Left renal cortex interstitium (tissue), 4 donors: ENCODE measurements at regions not wholly inside any gene's neighbourhood (a gene's known extent, or its start where the extent isn't known, plus 50 kb on each side); places are given as distances from the start of the nearest gene placed in this dataset.
"Not testable (repeated sequence)": the region's sequence is repeated elsewhere in the genome, so short reads cannot be mapped to it uniquely, and the experiment has no call there.

ENCODE experiments used
- DNase-seq, 4 donors: peaks; one replicate each; pipeline ENCODE4 v3.0.0-alpha.2; 2013; ENCODE audit warnings: low read depth in 4 of 4, low spot score in 2 of 4, missing footprints in 1 of 4

DNA sequence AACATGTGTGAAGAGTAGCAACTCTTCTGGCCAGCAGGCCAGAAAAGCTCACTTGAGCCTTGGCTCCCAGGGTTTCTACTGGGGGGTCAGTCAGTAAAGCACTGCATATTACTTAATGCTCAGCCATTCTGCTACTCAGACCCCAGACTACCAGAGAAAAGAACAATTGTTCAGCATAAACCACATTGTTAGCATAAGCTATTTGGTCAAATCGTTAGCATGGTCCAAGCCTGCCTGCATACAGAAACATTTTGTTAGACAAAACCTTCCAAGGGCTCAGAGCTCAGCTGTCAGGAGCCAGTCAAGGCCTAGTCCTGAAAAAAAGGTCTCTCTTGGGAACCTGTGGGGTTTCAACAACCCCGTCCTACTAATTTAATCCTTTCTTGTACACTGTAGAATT, 449.3 kb downstream of the PRR16 start:
- no peak for DNase-seq

DNA sequence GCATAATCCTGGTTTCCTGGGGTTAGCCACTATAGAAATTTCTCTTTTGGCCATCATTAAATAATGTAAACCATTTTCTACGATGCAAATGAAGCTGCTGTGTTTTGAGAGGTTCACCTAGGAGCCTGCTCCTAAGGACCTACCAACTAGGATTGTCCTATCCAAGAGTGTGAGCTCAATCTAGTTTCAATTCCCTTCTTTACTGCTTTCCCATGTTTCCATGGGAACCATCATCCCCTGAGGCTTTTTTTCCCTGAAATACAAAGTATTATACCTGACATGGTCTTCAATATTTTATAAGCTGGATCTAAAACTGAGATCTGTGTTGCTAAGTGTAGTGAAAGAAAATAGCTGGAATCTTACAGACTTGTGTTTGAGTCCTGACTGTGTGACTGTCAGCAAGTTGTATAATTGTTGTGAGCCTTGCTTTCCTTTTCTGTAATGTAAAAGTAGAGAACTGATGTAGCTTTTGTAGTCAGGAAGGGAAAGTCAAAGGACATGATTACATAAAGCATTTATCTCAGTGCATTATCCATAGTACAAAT, 453.2 kb downstream of the PRR16 start:
- no peak for DNase-seq

DNA sequence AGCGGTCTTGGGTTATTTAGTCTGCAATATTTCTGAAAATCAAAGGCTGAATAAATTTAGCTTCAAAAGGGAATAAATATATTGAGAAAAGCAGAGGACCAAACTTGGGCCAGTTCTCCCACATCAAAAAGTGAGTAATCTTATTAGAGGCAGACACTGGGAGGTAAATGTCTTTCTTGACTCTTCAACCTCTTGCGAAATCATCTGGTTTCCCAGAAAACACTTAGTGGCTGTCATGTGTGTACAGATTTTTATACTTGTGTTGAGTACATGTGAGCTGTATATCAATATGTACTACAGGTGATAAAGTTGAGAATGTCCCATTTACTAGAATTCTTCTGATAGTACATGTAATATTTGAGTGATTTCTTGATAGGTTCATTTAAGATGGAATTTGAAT, 454.9 kb downstream of the PRR16 start:
- DNase-seq = no peak

DNA sequence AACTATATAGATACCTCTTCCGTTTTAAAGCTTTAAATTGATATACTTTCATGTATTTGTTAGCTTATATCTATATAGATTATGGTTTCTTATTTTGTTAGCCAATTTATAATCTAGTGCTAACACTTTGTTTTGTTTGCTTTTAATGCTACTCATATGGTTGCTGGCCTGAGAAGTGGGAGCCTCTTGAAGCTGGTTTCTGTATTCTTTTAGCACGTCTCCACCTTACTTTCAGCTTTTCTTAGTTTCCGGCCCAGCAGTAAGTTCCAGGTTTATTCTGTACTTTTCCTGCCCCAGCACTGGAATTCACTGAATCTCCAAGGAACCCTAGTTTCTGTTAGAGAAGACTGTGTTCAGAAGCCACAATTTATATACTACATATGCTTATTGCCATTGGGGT, 458.9 kb downstream of the PRR16 start:
- no peak for DNase-seq

DNA sequence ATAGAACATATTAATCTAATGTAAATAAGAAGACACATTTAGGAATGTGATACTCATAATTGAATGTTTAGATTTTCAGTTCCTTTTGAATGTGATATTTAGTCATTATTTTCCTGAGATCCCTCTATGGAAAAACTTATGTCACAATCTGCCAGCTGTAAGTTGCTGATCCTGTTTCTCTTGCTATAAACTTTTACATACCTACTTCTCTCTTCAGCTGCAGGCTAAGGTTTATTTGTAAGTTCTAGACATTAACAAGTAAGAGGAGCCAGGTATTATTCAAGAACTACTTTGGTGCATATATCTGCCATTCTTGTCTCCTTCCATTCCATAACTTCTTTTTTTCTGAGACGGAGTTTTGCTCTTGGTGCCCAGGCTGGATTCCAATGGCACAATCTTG, 462.4 kb downstream of the PRR16 start:
- DNase-seq = no peak

DNA sequence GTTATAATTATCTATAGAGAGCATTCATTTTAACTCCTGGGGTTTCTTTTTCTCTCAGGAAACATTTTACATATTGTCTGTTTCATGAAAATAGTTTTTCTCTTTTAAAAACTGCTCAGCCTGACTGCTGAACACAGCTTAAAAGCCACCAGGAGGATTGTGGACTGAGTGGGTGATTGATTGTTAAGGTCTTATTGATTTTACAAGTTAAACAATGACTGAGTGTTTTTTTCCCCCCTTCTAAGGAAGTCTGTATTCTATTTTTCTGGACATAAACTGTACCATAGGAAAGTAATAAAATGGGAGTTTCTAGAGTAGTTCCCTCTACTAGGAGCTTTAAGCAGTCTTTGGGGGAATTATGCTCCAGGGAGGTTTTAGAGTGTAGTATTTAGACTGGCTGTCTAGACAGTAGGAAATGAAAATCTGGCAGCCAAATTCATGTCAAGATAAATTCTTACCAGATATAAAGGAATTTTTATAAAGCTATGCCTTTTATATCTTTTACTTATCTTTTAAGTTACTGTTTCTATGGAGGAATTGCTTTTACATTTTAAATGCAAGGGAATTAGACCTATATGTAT, 463.9 kb downstream of the PRR16 start:
- no peak for DNase-seq

DNA sequence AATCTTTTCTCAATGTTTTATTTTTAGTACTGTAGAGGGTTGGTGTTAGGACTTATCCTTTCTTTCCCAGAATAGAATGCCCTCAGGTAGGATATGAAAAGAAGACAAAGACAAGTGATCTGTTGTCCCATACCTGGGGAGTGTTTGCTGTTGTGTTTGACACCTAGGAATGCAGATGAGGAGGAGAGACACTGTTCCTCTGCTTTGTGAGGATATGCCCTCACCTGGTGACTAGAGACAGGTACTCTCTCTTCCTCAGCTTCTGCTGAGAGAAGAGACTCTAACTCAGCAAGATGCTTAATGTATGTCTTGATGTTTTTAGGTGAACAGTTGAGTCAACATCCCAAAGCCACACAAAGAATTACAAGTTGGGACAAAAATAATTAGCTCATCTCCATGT, 468.4 kb downstream of the PRR16 start:
- no peak for DNase-seq

DNA sequence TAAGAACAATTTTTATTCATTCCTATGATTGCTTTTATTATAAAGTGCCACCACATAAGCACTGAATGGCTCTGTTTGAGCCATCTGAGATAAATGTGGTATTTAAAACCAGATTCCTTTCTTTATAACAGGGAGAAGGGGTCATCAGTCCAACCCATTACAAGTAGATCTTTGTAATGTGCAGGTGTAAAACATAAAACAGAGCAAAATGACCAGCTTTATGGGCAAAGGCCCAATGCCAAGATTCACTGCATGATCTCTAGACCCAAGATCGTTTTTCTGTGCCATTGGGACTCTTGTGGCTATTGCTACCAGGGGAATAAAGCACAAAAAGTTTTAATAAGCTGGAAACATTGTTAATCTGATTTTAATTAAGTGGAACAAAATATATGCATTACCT, 469.9 kb downstream of the PRR16 start:
- no peak for DNase-seq

DNA sequence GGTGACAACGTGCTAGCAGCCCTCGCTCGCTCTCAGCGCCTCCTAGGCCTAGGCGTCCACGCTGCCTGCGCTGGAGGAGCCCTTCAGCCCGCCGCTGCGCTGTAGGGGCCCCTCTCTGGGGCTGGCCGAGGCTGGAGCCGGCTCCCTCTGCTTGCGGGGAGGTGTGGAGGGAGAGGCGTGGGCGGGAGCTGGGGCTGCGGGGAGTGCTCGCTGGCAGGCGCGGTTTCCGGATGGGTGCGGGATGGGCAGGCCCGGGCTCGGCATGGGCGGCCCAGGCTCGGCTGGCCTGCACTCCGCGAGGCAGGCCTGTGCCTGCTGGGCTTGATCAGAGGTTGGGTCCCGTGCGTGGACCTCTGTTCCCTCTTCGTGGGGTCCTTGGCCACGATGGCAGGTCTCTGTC, 472.6 kb downstream of the PRR16 start:
- no peak for DNase-seq

DNA sequence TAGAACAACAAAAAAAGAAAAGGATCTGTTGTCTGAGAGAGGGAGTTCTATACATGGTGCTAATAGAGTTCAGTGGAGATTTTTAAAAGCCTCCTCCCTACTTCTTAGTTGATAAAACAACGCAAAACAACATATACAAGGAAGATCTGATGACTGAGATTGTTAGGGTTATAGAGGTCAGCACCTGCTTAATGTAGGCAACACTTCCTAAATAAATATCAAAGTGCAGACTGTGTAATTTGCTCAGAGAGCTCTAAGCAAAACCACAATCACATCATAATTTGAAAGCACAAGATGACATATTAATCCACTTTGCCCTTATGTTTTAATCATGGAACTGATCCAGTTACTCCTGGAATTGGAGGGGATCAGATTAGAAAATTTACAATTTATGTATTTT, 474.5 kb downstream of the PRR16 start:
- no peak for DNase-seq

DNA sequence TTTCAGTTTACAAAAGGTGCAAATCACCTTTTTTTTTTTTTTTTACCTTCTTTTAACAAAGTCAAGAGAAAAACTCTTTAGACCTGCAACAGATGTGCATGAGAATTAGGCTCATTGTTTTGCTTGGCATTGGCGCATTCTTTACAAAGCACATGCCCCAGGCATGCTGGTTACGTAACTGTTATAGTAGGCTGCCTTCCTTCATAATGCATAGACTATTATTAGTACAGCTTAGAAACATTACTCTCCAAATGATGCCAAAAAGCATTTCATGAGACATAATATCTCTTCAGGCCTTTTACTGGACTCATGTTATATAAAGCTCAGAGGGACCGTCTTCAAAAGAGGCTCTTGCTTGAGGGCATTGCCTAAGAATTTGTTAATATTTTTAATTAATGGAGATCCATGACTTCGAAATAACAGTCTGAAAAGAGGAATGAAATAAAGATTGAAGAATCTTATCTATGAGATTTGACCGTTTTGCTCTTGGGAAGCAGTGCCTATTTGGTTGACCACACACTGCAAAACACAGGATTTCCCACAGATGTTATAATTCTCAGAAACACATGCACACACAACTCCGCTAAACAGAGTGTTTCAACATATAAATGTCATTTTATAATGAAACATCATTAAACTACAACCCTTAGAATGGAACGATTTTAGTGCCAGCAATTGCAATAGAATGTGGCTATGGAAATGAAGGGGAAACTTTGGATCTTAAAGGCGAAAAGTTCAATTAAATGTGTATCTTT, 478.7 kb downstream of the PRR16 start:
- no peak for DNase-seq

DNA sequence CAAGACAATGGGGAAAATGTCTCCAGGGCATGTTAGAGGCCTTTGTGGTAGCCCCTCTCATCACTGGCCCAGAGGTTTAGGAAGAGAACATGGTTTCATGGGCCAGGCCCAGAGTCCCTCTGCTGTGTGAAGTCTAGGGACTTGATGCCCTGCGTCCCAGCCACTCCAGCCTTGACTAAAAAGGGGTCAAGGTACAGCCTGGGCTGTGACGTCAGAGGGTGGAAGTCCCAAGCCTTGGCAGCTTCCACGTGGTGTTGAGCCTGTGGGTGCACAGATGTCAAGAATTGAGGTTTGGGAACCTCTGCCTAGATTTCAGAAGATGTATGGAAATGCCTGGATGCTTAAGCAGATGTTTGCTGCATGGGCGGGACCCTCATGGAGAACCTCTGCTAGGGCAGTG, 485.5 kb downstream of the PRR16 start:
- not testable (repeated sequence) for DNase-seq

DNA sequence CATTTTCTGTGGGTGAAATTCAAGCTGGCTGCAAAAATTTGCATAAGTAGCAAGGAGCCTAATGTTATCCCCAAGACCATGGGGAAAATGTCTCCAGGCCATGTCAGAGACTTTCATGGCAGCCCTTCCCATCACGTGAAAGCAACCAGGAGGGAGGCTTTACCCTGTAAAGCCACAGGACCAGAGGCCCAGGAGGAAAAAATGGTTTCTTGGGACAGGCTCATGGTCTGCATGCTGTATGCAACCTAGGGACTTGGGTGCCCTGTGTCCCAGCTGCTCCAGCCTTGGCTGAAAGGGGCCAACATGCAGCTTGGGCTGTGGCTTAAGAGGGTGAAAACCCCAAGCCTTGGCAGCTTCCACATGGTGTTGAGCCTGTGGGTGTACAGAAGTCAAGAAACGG, 489.3 kb downstream of the PRR16 start:
- DNase-seq = not testable (repeated sequence)

DNA sequence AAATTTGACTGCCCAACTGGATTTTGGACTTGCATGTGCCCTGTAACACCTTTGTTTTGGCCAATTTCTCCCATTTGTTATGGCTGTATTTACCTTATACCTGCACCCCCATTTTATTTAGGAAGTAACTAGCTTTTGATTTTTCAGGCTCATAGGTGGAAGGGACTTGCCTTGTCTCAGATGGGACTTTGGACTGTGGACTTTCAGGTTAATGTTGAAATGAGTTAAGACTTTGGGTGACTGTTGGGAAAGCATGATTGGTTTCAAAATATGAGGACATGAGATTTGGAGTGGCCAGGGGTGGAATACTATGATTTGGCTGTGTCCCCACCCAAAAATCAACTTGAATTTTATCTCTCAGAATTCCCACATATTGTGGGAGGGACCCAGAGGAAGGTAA, 490.2 kb downstream of the PRR16 start:
- DNase-seq = no peak

DNA sequence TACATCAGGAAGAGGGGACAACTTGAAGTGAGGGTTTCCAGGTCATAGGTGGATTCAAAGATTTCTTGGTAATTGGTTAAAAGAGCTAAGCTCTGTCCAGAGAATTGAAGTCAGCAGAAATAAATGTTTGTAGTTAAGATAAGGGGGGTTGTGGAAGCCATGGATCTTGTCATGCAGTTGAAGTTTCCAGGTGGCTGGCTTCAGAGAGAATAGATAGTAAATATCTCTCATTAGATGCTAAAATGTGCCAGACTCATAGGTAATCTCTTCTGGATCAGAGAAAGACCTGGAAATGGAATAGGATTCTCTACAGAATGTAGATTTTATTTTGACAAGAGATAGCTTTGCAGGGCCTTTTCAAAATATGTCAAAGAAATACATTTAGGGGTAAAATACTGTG, 491.7 kb downstream of the PRR16 start:
- no peak for DNase-seq

DNA sequence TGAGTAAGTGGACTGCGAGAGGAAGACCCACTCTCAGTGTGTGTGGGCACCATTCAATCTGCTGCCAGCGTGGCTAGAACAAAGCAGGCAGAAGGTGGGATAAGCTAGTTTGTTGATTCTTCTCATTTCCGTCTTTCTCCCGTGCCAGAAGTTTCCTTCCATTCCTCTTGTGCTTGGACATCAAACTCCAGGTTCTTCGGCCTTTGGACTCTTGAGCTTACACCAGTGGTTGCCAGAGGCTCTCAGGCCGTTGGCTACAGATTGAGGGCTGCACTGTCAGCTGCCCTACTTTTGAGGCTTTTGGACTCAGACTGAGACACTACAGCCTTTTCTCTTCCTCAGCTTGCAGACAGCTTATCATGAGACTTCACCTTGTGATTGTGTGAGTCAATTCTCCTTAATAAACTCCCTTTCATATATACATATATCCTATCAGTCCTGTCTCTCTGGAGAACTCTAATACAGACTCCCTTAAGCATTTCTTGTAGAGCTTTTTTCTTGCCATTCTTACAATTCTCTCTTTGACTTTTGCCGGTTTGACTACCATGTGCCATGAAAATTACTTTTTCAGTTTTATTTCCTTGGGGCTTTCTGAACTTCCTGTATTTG, 494.9 kb downstream of the PRR16 start:
- DNase-seq = no peak

DNA sequence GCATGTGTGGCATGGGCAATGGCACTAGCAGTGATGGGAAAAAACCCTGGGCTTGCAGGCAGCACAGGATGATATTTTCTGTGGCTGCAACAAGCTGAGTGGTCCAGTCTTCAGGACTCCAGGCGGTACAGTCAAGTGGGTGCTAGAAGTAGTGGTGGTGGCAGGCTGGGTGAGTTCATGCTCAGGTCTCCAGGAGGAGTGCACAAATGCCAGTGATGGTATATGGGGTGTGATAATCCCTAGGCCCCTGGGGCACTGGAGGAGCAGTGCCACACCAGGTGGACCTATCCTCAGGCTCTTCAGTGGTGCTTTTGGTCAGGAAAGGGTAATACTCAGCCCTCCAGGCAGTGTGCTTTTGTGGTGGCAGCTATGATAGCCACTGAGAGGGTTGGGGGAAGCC, 496.4 kb downstream of the PRR16 start:
- no peak for DNase-seq

DNA sequence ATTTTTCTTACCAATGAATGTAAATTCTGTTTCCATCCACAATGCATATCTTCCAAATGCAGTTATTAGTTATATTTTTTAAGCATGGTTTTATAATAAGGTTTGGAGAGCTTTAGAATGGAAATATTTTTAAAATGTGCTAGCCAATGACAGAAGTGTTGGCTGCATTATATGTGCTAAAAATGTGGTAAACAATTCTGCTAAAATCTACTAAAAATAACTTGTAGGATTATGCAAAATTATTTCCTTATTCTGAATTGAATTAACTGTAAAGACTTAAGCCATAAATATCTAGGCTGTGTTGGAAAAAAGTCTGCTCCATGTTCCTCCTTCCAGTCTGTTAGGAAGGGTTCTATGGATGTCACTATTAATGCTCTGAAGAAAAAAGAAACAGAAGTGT, 503.3 kb downstream of the PRR16 start:
- DNase-seq = no peak

DNA sequence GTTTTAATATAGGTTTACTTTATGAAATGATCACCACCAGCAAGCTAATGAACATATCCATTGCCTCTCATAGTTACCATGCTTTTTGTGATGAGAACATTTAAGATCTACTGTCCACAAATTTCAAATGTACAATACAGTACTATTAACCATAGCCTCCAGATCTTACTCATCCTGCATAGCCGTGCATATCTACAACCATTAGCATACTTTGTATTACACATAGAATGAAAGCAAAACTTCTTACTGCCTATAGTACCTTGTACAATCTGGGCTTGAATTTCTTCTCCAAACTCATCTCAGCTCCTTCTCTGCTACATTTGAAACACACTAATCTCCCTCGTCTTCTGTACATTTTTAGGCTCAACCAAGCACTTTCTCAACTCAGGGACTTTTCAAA, 510.6 kb downstream of the PRR16 start:
- DNase-seq = no peak

DNA sequence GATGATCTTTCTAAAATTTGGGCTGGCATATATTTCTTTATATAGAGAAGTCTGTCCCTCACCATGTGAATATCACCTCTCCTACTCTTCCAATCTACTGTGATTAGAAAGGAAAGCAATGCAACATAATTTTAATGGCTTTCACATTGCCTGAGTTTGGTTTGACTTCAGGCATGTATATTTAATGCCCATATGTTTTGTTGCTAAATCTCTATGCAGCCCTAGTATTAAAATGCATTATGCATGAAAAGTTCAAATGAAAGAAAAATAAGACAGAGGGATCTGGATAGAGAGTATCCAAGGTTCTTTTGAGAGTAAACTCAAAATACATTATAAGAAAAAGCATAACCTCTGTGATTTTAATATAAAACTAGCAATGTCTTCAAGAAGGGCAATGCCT, 518.3 kb downstream of the PRR16 start:
- no peak for DNase-seq

DNA sequence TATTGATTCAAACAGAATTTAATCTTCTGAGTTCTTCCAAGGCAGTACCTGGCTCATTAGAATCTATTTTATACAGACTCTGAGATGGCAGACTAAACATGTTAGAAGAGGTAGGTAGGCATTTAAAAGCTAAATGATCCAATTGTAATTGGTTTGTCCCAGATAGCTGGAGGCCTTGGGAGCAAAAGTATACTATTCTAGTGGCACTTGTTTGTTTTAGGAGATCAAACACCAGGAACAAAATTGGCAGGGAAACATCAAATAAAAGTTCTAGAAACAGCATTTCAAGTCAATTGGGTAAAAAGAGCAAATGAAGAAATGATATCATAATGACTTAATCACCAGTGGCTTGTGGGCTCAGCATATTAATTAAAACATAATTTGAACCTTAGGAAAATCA, 521.4 kb downstream of the PRR16 start:
- DNase-seq = no peak

DNA sequence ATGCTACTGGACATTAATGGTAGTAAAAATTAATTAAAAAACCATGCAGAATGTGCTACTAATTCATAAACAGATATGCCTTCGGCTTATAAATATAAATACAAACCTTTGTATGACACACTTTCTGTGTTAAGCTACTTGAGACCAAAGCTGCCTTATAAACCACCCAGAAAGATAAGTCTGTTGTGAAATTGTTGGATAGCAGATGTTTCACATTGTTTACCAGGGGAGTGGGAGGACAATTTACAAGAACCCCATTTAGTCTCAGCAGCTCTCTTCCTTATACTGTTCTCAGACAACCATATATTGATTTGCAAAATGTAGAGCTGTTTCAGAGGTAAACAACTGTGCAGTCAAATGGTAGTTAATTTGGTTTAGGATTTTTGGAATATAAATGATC, 524.4 kb downstream of the PRR16 start:
- no peak for DNase-seq
